Lung (tissue), 11 donors: ENCODE measurements at regions not wholly inside any gene's neighbourhood (a gene's known extent, or its start where the extent isn't known, plus 50 kb on each side); places are given as distances from the start of the nearest gene placed in this dataset.

Experiments used
- ATAC-seq: fragments of 200-7000 bp; cut with Tn5 transposase; one replicate; pipeline ENCODE4 v1.9.1; 2020; ENCODE audit warnings: moderate number of reproducible peaks; ENCODE audit not compliant: insufficient read depth, low FRiP score
- DNase-seq, 3 donors: peaks; one replicate each; pipeline ENCODE4 v3.0.0-alpha.2; 2013 to 2017
- H3K27ac ChIP-seq, 2 donors: one replicate each; pipeline ENCODE4 v1.5.1; 2013; ENCODE audit warnings: mild to moderate bottlenecking in 2 of 2, moderate library complexity in 2 of 2, control low read depth in 1 of 2, inconsistent platforms in 1 of 2, low read depth in 1 of 2, low read length in 1 of 2
- H3K27me3 ChIP-seq, 3 donors: one replicate each; pipeline ENCODE4 v1.5.1; 2013; ENCODE audit warnings: low read length in 2 of 3; ENCODE audit not compliant: control insufficient read depth in 3 of 3, insufficient read depth in 3 of 3
- H3K36me3 ChIP-seq, 4 donors: one replicate each; pipeline ENCODE4 v1.5.1; 2013; ENCODE audit warnings: low read length in 4 of 4, mild to moderate bottlenecking in 1 of 4, moderate library complexity in 1 of 4; ENCODE audit not compliant: control insufficient read depth in 4 of 4, insufficient read depth in 4 of 4
- H3K4me1 ChIP-seq, 5 donors: one replicate each; pipeline ENCODE4 v1.5.1; 2013; ENCODE audit warnings: low read length in 5 of 5, mild to moderate bottlenecking in 2 of 5, moderate library complexity in 1 of 5; ENCODE audit not compliant: control insufficient read depth in 5 of 5, insufficient read depth in 5 of 5
- H3K4me3 ChIP-seq: one replicate; pipeline ENCODE4 v1.5.1; 2013; ENCODE audit warnings: mild to moderate bottlenecking, control low read depth, moderate library complexity
- H3K9ac ChIP-seq, 2 donors: one replicate each; pipeline ENCODE4 v1.5.1; 2013; ENCODE audit warnings: low read length in 2 of 2, control low read depth in 1 of 2; ENCODE audit not compliant: insufficient read depth in 1 of 2
- H3K9me3 ChIP-seq, 4 donors: one replicate each; pipeline ENCODE4 v1.5.1; 2013; ENCODE audit warnings: low read length in 3 of 4, mild to moderate bottlenecking in 1 of 4, moderate library complexity in 1 of 4; ENCODE audit not compliant: control insufficient read depth in 4 of 4, insufficient read depth in 3 of 4
- WGBS, 2 donors: extraction: QIAGEN DNeasy Blood & Tissue Kit; methylation state at CpG; one replicate each; pipeline ENCODE4 v1.1.7; 2013; 5-methylcytosine and 5-hydroxymethylcytosine counted together
- TF ChIP-seq, protein P1 (sequence below): IDR thresholded peaks from 2 replicates; pipeline ENCODE4 v1.5.1; 2012; ENCODE audit warnings: mild to moderate bottlenecking; ENCODE audit errors: control extremely low read depth, extremely low read depth
- donor health status: control.
- donor health status: control.
- donor health status: Bipolar disorder and iron deficiency.
- donor health status: healthy.
- donor health status: DM: yes; HTN: yes; CAD: no.

DNA sequence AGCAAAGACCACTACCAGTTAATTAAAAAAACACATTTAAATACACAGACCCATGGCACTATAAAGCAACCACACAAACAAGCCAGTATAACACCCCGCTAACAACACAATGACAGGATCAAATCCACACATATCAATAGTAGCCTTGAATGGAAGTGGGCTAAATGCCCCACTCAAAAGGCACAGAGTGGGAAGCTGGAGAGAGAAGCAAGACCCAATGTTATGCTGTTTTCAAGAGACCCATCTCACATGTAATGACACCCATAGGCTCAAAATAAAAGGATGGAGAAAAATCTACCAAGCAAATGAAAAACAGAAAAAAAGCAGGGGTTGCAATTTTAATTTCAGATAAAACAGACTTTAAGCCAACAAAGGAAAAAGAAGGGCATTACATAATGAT is 125.4 kb upstream of the PTCHD4 start:
- DNase-seq: no peak
- TF ChIP-seq, protein P1, sequence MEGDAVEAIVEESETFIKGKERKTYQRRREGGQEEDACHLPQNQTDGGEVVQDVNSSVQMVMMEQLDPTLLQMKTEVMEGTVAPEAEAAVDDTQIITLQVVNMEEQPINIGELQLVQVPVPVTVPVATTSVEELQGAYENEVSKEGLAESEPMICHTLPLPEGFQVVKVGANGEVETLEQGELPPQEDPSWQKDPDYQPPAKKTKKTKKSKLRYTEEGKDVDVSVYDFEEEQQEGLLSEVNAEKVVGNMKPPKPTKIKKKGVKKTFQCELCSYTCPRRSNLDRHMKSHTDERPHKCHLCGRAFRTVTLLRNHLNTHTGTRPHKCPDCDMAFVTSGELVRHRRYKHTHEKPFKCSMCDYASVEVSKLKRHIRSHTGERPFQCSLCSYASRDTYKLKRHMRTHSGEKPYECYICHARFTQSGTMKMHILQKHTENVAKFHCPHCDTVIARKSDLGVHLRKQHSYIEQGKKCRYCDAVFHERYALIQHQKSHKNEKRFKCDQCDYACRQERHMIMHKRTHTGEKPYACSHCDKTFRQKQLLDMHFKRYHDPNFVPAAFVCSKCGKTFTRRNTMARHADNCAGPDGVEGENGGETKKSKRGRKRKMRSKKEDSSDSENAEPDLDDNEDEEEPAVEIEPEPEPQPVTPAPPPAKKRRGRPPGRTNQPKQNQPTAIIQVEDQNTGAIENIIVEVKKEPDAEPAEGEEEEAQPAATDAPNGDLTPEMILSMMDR: no peak
- WGBS, 2 donors: 96 to 100% methylated on average over 1 of the region's 1 CpG
- Histone ChIP-seq H3K4me1 (no peaks in the 10 kb centered on the region), H3K9me3 (peaks cover 0 to 13% (median 13%) of the 10 kb centered on the region in 4 donors), H3K27ac (no peak overlapping the region), H3K9ac (no peak overlapping the region), H3K4me3 (no peak overlapping the region), H3K27me3 (no peaks in the 10 kb centered on the region), H3K36me3 (no peaks in the 10 kb centered on the region)
- no peak for ATAC-seq

DNA sequence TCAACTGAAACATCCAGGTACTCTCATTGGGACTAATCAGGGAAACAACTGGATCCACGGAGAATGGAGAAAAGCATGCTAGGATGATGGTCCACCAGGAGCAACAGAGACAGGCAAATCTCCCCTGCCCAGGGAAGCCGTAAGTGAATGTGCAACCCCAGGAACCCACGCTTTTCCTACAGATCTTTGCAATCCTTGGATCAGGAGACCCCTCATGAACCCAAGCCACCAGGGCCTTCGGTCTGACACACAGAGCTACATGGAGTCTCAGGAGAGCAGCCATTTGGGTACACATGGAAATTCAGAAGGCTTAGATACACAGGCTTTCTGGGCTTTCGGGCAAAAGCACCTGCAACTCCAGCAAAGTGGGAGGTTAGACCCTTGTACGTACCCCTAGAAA is 122.1 kb upstream of the PTCHD4 start:
- Histone ChIP-seq H3K9ac (no peak overlapping the region), H3K27ac (no peak overlapping the region), H3K9me3 (peaks cover 0 to 13% (median 13%) of the 10 kb centered on the region in 4 donors), H3K27me3 (no peaks in the 10 kb centered on the region), H3K36me3 (no peaks in the 10 kb centered on the region), H3K4me3 (no peak overlapping the region), H3K4me1 (no peaks in the 10 kb centered on the region)
- DNase-seq (no peak), ATAC-seq (no peak)
- TF ChIP-seq, protein P1: no peak
- 94 to 95% methylated on average over 6 of the region's 6 CpGs for WGBS, 2 donors

DNA sequence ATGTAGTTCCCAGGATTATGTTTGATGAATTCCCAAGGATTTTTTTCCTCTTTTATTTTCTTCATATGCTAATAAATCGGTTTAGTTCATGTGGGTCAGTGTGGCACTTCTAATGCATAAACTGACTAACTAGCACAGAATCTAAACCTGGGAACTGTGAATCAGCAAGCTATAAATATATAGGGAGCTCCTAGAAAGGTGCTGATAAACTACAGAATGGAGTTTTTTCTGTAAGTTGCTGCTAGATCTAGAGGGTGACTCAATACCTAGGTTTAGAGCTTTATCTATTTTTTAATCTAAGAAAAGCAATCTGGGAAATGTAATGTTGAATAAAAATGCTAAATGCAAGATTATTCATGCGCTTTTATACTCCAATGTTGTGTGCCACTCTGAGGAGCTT is 118.8 kb upstream of the PTCHD4 start:
- peaks cover 0 to 11% (median 1%) of the 10 kb centered on the region in 4 donors for H3K9me3 ChIP-seq
- WGBS, 2 donors: 88 to 90% methylated on average over 2 of the region's 2 CpGs
- H3K9ac ChIP-seq: no peak overlapping the region
- H3K4me1 ChIP-seq: no peaks in the 10 kb centered on the region
- H3K4me3 ChIP-seq: no peak overlapping the region
- H3K27ac ChIP-seq: no peak overlapping the region
- ATAC-seq (no peak), DNase-seq (no peak)
- TF ChIP-seq, protein P1: no peak
- H3K36me3 ChIP-seq: no peaks in the 10 kb centered on the region
- H3K27me3 ChIP-seq: no peaks in the 10 kb centered on the region

DNA sequence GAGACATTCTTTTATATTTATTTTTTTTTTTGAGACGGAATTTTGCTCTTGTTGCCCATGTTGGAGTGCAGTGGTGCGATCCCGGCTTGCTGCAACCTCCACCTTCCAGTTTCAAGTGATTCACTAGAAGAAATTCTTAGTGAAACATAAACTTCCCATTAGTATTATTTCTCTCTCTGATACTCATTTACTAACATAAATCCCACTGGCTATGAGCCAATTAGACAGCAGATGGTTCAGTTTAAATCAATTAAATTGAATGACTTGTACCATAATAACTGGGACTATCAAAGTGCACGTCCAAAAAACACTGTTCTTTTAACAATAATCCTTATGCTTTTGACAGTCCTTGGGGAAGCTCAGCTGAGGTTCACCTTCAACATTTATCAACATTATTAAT is 111.2 kb upstream of the PTCHD4 start:
- Histone ChIP-seq H3K36me3 (no peaks in the 10 kb centered on the region), H3K4me3 (no peak overlapping the region), H3K9me3 (no peaks in the 10 kb centered on the region), H3K4me1 (no peaks in the 10 kb centered on the region), H3K27ac (no peak overlapping the region), H3K9ac (no peak overlapping the region), H3K27me3 (no peaks in the 10 kb centered on the region)
- ATAC-seq (no peak), DNase-seq (peak in 2 of 3 donors; percentile 3 to 16)
- 85 to 92% methylated on average over 4 of the region's 4 CpGs for WGBS, 2 donors
- TF ChIP-seq, protein P1: no peak
